OCI-LY3 (cell line): ENCODE measurements at regions not wholly inside any gene's neighbourhood (a gene's known extent, or its start where the extent isn't known, plus 50 kb on each side); places are given as distances from the start of the nearest gene placed in this dataset.

Experiments
- H2AFZ ChIP-seq: fragments of 200-600, 300-600 bp; shearing (Covaris generic); 2 replicates; pipeline ENCODE4 v1.6.0; 2014; ENCODE audit warnings: antibody characterized with exemption, low read depth, low read length
- H3K27ac ChIP-seq: fragments of 200-600, 300-600 bp; sonication (generic); 2 replicates; pipeline ENCODE4 v1.5.1; 2014; ENCODE audit warnings: mild to moderate bottlenecking, low read length, moderate library complexity, mixed read lengths
- H3K27me3 ChIP-seq: fragments of 200-600, 300-600 bp; sonication (generic); 2 replicates; pipeline ENCODE4 v1.6.1; 2014; ENCODE audit warnings: low read depth, low read length, mixed read lengths
- H3K36me3 ChIP-seq: fragments of 200-600, 300-600 bp; sonication (generic); replicated peaks from 2 replicates; pipeline ENCODE3; 2014; ENCODE audit warnings: low read depth, low read length, mixed read lengths
- H3K4me1 ChIP-seq: fragments of 300-600, 200-600 bp; sonication (generic); 2 replicates; pipeline ENCODE4 v1.6.1; 2014; ENCODE audit warnings: low read length, mixed read lengths
- H3K4me2 ChIP-seq: fragments of 200-600, 300-600 bp; sonication (generic); 2 replicates; pipeline ENCODE4 v1.6.1; 2014; ENCODE audit warnings: low read length, mixed read lengths
- H3K4me3 ChIP-seq: fragments of 300-600, 200-600 bp; sonication (generic); 2 replicates; pipeline ENCODE4 v1.5.1; 2014; ENCODE audit warnings: antibody characterized with exemption, mild to moderate bottlenecking, low read length, moderate library complexity
- H3K79me2 ChIP-seq: fragments of 300-600, 200-600 bp; shearing (Covaris generic); 2 replicates; pipeline ENCODE4 v1.6.1; 2014; ENCODE audit warnings: mild to moderate bottlenecking, low read length, mixed read lengths
- H3K9ac ChIP-seq: fragments of 300-600, 200-600 bp; shearing (Covaris generic); 2 replicates; pipeline ENCODE4 v1.6.0; 2014; ENCODE audit warnings: mild to moderate bottlenecking, low read length, moderate library complexity
- H3K9me3 ChIP-seq: fragments of 200-600, 300-600 bp; shearing (Covaris generic); 2 replicates; pipeline ENCODE4 v1.6.1; 2014; ENCODE audit warnings: low read length, mixed read lengths; ENCODE audit not compliant: insufficient read depth
- H4K20me1 ChIP-seq: fragments of 200-600, 300-600 bp; sonication (generic); 2 replicates; pipeline ENCODE4 v1.6.1; 2016; ENCODE audit warnings: low read length, mixed read lengths; ENCODE audit not compliant: insufficient read depth
- EZH2phosphoT487 ChIP-seq: fragments of 200-600 bp; shearing (Covaris generic); IDR thresholded peaks from 2 replicates; pipeline ENCODE4 v1.6.1; 2018; ENCODE audit warnings: antibody characterized with exemption, mixed run types, low read depth
- TF ChIP-seq, protein P1 (sequence below): fragments of 200-600, 300-600 bp; sonication (generic); IDR thresholded peaks from 2 replicates; pipeline ENCODE4 v1.5.1; 2014; ENCODE audit warnings: antibody characterized with exemption, low read length, low read depth

DNA sequence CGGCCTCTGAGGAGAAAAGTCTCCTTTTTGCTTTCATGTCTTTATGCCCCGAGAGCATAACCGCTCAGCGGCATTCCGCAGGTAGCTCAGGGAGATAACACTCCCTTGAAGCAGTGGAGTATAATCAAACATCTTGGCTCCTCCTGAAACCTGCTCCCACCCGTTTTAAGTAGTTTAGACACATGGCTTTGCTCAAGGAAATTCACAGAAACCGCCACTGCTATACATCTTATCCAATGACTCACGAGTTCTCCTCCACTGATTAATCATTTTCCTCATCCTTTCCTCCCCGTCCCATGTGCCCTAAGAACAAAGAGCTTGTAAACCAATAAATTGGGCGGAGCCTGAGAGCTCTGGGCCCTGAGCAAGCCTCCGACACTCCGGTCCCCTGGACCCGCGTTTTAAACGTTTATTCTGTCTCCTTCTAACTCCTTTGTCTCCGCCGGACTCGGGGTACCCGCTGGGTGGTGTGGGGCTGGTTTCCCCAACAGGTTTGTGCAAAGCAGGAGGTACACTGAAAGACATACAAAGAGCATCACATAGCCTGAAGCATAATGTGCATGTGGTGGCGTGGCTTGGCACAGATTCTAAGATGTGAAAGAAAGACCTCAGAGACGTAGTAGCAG, 401.2 kb downstream of the TLL1 start:
- Histone ChIP-seq H3K4me3 (no peak overlapping the region), H3K9ac (no peak overlapping the region), H3K4me2 (no peak overlapping the region), H3K27me3 (no peaks in the 10 kb centered on the region), H3K27ac (no peak overlapping the region), H4K20me1 (no peaks in the 10 kb centered on the region), H3K9me3 (no peaks in the 10 kb centered on the region), H2AFZ (no peak overlapping the region), H3K36me3 (no peaks in the 10 kb centered on the region), H3K79me2 (no peaks in the 10 kb centered on the region), H3K4me1 (no peaks in the 10 kb centered on the region)
- no peak for TF ChIP-seq EZH2phosphoT487
- TF ChIP-seq, protein P1, sequence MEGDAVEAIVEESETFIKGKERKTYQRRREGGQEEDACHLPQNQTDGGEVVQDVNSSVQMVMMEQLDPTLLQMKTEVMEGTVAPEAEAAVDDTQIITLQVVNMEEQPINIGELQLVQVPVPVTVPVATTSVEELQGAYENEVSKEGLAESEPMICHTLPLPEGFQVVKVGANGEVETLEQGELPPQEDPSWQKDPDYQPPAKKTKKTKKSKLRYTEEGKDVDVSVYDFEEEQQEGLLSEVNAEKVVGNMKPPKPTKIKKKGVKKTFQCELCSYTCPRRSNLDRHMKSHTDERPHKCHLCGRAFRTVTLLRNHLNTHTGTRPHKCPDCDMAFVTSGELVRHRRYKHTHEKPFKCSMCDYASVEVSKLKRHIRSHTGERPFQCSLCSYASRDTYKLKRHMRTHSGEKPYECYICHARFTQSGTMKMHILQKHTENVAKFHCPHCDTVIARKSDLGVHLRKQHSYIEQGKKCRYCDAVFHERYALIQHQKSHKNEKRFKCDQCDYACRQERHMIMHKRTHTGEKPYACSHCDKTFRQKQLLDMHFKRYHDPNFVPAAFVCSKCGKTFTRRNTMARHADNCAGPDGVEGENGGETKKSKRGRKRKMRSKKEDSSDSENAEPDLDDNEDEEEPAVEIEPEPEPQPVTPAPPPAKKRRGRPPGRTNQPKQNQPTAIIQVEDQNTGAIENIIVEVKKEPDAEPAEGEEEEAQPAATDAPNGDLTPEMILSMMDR, result no peak

GRCh38 chr4:166274775-166275174, 401.7 kb downstream of the TLL1 start:
- no peak for TF ChIP-seq EZH2phosphoT487
- TF ChIP-seq, protein P1, result no peak
- no peaks in the 10 kb centered on the region for H4K20me1 ChIP-seq
- H3K4me3 ChIP-seq, result no peak overlapping the region
- no peak overlapping the region for H3K4me2 ChIP-seq
- H3K27ac ChIP-seq, result no peak overlapping the region
- no peak overlapping the region for H2AFZ ChIP-seq
- no peaks in the 10 kb centered on the region for H3K36me3 ChIP-seq
- H3K9me3 ChIP-seq, result no peaks in the 10 kb centered on the region
- no peak overlapping the region for H3K9ac ChIP-seq
- H3K79me2 ChIP-seq, result no peaks in the 10 kb centered on the region
- H3K27me3 ChIP-seq, result no peaks in the 10 kb centered on the region
- no peaks in the 10 kb centered on the region for H3K4me1 ChIP-seq

GRCh38 chr4:166277401-166277800, 404.4 kb downstream of the TLL1 start:
- Histone ChIP-seq H3K4me1 (no peaks in the 10 kb centered on the region), H2AFZ (no peak overlapping the region), H3K4me2 (no peak overlapping the region), H3K4me3 (no peak overlapping the region), H3K27me3 (no peaks in the 10 kb centered on the region), H3K36me3 (no peaks in the 10 kb centered on the region), H3K79me2 (no peaks in the 10 kb centered on the region), H3K9me3 (no peaks in the 10 kb centered on the region), H4K20me1 (no peaks in the 10 kb centered on the region), H3K27ac (no peak overlapping the region), H3K9ac (no peak overlapping the region)
- TF ChIP-seq, protein P1, result no peak
- no peak for TF ChIP-seq EZH2phosphoT487

DNA sequence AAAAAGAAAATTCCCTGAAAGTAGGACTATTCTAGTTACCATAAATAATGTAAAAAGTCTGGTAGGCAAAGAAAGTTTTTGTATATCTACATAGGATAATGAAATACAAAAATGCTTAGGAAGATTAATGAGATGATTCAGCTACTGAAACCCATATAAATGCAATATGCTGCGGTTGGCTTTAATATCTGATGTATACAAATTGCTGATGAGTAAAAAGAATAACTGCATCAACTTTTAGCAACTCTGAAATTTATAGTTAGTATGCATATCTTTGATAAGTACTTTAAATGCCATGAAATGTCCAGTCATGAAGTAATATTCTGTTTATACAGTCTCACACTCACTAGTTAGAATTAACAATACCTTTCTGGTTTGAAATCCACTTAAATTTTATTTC, 404.8 kb downstream of the TLL1 start:
- Histone ChIP-seq H3K27ac (no peak overlapping the region), H3K4me3 (no peak overlapping the region), H3K4me1 (no peaks in the 10 kb centered on the region), H4K20me1 (no peaks in the 10 kb centered on the region), H3K27me3 (no peaks in the 10 kb centered on the region), H3K79me2 (no peaks in the 10 kb centered on the region), H3K4me2 (no peak overlapping the region), H3K36me3 (no peaks in the 10 kb centered on the region), H3K9me3 (no peaks in the 10 kb centered on the region), H3K9ac (no peak overlapping the region), H2AFZ (no peak overlapping the region)
- no peak for TF ChIP-seq EZH2phosphoT487
- TF ChIP-seq, protein P1, result no peak
